GM12873 (cell line): ENCODE measurements at regions not wholly inside any gene's neighbourhood (a gene's known extent, or its start where the extent isn't known, plus 50 kb on each side); places are given as distances from the start of the nearest gene placed in this dataset.

ENCODE experiments used
- CTCF ChIP-seq: IDR thresholded peaks from 2 replicates; pipeline ENCODE4 v1.5.1; 2012; ENCODE audit warnings: low read depth, mild to moderate bottlenecking, moderate library complexity, low read length, control low read depth; ENCODE audit not compliant: insufficient read depth; ENCODE audit errors: missing control alignments

- no peak for TF ChIP-seq CTCF
These were observed 1144.0 kb downstream of the BRD1 start for GRCh38 chr22:48683640-48684039.

- no peak for TF ChIP-seq CTCF
These were observed 1145.2 kb downstream of the BRD1 start for GRCh38 chr22:48682504-48682903.

- TF ChIP-seq CTCF = no peak
These were observed 1147.1 kb downstream of the BRD1 start for GRCh38 chr22:48680601-48681000.

GRCh38 chr22:48679656-48680555 is 1147.8 kb downstream of the BRD1 start:
- TF ChIP-seq CTCF = no peak

GRCh38 chr22:48678171-48679135 is 1149.2 kb downstream of the BRD1 start:
- TF ChIP-seq CTCF = no peak

- TF ChIP-seq CTCF = no peak
These were observed 1150.1 kb downstream of the BRD1 start for GRCh38 chr22:48677621-48678020.

- no peak for TF ChIP-seq CTCF
These were observed 1150.5 kb downstream of the BRD1 start for GRCh38 chr22:48677168-48677520.
